NCI-H1105 treated with DMSO at 0.1 percent for 48 hours (cell line): ENCODE measurements at regions not wholly inside any gene's neighbourhood (a gene's known extent, or its start where the extent isn't known, plus 50 kb on each side); places are given as distances from the start of the nearest gene placed in this dataset.
"Not testable (repeated sequence)": the region's sequence is repeated elsewhere in the genome, so short reads cannot be mapped to it uniquely, and the experiment has no call there.

Experiments
- DNase-seq: peaks from one replicate; lab custom pipeline; 2025; lab: John Stamatoyannopoulos, UW

DNA sequence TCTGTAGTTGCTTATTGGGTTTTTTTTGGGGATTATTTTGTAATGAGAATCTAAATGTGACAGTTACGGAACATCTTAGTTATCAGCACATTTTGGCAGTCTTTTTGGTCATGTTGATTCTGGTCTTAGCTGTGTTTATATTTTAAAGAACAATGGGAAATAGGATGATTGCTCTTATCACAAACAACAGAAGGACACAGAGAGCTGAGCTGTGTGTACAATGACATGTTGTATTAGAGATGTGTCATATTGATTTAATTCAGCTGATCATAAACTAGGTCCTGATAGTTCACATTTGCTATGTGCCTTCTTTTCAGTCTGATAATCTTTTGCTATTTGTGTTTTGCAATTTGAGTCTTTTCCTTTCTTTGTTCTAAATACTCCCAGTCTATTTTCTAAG is 781.7 kb downstream of the TRHDE start:
- DNase-seq, result no peak

DNA sequence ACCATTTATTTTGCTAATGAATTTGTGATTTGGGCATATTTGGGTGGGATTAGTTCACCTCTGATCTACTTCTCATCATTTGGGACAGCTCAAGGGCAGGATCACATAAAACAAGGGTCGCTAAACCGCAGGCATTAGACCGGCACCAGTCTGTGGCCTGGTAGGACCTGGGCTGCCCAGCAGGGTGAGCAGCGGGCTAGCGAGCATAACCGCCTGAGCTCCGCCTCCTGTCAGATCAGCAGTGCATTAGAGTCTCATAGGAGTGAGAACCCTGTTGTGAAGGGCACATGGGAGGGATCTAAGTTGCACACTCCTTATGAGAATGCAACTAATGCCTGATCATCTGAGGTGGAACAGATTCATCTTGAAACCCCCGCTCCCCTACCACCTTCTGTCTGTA is 785.3 kb downstream of the TRHDE start:
- no peak for DNase-seq

GRCh38 chr12:73065913-73066312 is 793.7 kb downstream of the TRHDE start:
- DNase-seq, result no peak

GRCh38 chr12:73067616-73068015 is 795.4 kb downstream of the TRHDE start:
- DNase-seq, result no peak

DNA sequence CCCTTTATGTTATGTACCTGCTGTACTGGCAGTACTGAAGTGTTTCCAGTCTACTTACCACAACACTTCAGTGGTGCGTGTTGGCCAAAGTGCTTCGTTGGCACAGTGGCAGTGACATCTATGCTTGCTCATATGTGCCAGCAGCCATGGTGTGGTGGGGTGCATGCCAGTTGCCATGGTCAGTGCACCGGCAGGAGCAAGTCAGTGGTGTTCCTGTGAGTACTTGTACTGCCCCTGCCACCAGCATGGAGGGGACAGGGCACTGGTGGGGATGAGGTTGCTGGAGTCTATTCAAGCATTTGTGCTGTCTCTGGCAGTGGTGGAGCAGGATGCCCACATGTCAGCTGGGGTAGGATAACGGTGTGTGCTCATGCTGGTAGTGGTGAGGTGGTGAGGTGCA is 800.0 kb downstream of the TRHDE start:
- no peak for DNase-seq

- no peak for DNase-seq
Measured at GRCh38 chr12:73076760-73077159, 804.6 kb downstream of the TRHDE start.

DNA sequence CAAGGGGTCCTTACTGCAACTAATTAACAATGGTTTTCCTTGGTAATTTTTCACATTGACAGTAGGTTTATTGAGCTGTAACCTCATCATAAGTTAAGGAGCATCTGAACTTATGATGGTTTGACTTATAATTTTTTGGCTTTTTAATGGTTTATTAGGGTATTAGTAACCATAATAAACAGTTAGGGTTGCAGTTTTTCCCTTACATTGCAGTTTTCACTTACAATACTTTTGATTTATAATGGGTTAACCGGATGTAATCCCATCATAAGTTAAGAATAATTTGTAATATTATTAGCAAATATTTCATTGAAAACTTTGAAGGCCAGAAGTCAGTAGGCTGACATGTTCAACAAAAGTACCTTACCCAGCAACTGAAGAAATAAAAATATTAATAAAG is 811.6 kb downstream of the TRHDE start:
- DNase-seq, result no peak

DNA sequence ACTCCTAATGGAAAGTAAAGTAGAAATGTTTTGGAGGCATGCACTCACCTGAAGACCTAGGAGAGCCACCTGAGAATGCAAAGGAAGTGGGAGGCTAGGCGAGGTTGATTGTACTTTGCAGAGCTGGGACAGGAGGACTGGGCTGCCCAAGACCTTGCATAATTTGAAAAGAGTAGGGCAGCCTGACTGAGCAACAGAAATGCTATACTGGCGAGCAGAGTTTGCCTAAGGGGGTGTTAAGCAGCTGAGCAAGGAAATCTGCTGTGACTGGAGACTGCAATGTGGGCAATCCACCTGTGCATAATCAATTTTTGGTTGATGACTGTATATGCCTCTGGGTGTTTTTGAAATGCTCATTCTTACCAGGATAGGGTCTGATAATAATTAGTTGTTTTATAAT is 834.1 kb downstream of the TRHDE start:
- DNase-seq, result no peak

DNA sequence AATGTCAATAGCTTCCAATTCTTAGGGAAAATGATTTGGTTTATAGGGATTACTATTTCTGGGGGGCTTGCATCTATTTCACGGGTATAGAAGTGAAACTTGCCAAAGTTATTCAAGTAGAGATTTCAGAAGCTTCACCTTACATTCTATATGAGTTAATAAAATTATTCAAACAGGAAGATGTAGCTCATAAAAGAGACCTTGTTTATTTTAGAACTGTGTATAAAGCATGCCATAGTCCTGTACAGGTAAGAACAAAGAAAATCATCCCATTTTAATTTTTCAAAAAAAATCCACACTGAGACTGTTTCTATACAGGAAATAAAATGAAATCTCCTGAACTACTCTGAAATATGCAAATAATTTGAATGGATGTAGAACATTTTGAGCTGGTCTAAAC is 834.7 kb downstream of the TRHDE start:
- no peak for DNase-seq

DNA sequence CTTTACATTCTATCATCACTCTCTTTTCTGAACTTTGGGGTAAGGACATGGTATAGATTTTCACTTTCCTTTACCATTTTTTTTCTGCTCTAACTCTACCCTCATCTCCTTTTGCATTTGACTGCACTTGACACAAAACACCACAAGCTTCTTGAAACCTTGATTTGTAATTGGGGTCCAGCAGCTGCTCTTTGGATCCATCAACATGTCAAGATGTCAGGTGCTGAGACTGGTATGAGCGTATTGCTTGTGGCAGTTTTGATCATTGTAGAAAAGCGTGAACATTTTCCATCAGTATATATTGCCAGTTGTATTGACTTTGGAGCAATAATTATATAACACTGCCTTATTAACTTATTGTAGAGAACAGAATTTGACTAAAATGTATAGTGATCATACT is 838.6 kb downstream of the TRHDE start:
- no peak for DNase-seq

DNA sequence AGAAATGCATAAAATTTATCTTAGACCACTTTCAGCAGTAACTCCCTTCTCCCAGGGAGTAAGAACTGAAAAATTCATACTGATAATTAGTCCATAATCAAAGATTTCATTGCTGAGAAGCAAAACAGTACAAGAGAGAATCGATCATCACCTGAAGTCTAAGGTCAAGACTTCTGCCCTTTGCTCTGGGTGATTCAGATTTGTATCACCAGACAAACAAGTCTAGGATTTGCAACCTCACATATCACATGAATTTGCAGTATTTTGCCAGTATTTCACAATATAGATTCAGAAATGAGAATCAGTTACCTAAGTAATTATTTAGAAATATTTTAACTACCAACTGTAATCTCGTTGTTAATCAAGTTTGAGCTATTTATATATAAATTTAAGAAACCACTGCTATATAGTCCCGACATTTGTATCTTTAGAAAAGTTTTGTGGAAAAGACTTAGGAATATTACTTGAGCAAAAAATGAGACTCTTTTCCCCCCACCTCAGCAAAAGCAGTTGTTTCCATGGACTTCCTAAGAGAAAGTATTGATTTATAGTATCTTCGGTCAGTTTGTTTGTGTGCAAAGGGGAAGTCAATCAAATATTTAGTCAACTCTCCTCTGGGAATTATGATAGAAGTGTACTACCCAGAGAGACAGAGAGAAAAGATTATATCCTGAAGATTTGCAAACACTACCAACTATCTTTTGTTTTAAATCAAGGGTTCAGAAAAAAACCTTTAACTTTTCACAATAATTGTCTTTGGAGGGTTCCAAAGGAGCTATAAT is 840.1 kb downstream of the TRHDE start:
- DNase-seq, result no peak

DNA sequence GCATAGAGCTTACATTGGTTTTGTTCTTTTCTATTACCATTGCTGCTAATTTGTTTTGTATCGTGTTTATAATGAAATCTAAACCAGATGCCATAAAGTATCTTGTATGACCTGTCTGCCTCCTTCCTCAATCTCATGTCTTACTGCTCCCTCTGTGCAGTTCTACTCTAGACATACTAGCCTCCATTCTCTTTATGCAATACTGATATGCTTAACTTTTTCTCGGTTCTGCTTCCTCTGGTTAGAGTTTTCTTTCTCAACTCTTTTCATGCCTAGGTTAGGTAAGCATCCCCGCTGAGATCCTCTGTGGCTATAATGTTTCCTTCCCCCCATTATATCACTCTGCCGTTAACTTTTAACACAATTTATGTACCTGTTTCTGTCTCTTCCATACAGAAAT is 852.3 kb downstream of the TRHDE start:
- DNase-seq, result no peak

GRCh38 chr12:73125148-73125547 is 853.0 kb downstream of the TRHDE start:
- DNase-seq, result no peak

- no peak for DNase-seq
Measured at GRCh38 chr12:73136386-73136785, 864.2 kb downstream of the TRHDE start.

DNA sequence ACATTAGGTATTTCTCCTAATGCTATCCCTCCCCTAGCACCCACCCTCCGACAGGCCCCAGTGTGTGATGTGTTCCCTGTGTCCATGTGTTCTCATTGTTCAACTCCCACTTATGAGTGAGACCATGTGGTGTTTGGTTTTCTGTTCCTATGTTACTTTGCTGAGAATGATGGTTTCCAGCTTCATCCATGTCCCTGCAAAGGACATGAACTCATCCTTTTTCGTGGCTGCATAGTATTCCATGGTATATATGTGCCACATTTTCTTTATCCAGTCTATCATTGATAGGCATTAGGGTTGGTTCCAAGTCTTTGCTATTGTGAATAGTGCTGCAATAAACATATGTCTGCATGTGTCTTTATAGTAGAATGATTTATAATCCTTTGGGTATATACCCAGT is 867.5 kb downstream of the TRHDE start:
- not testable (repeated sequence) for DNase-seq

GRCh38 chr12:73158341-73158740 is 886.2 kb downstream of the TRHDE start:
- no peak for DNase-seq

GRCh38 chr12:73159954-73160353 is 887.8 kb downstream of the TRHDE start:
- no peak for DNase-seq

DNA sequence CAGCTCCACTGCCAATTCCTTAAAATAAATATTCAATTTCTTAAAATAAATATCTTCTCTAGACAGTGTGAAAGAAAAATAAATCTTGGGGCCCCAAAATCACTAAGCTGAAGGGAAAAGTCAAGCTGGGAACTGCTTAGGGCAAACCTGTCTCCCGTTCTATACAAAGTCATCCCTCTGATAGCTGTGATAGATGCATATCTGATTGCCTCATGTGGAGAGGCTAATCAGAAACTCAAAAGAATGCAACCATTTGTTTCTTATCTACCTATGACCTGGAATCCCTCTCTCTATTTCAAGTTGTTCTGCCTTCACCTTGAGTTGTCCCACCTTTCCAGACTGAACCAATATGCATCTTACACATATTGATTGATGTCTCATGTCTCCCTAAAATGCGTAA is 889.8 kb downstream of the TRHDE start:
- DNase-seq, result no peak

GRCh38 chr12:73180734-73181133 is 908.6 kb downstream of the TRHDE start:
- DNase-seq, result no peak

- DNase-seq, result no peak
Measured at GRCh38 chr12:73181244-73181643, 909.1 kb downstream of the TRHDE start.

DNA sequence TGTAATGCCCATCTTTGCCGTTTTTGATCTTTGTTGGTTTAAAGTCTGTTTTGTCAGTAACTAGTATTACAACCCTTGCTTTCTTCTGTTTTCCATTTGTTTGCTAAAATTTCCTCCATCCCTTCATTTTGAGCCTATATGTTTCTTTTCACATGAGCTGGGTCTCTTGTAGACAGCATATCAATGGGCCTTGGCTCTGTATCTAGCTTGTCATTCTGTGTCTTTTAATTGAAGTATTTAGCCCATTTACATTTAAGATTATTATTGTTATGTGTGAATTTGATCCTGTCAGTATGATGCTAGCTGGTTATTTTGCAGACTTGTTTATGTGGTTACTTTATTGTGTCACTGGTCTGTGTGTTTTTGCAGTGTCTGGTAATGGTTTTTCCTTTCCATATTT is 913.2 kb downstream of the TRHDE start:
- no peak for DNase-seq

DNA sequence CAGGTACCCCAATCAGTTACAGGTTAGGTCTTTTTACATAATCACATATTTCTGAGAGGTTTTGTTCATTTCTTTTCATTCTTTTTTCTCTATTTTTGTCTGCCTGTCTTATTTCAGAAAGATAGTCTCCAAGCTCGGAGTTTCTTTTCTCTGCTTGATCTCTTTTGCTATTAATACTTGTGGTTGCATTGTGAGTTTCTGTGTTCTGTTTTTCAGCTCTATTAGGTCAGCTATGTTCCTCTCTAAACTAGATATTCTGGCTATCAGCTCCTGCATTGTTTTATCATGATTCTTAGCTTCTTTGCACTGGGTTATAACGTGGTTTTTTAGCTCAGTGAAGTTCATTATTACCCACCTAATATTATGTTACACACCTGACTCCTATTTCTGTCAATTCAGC is 914.1 kb downstream of the TRHDE start:
- no peak for DNase-seq

- no peak for DNase-seq
Measured at GRCh38 chr12:73187765-73188164, 915.6 kb downstream of the TRHDE start.

- DNase-seq, result peak; percentile 15
Measured at GRCh38 chr12:73210548-73211204, 938.5 kb downstream of the TRHDE start.
